ENCODE measurements at regions not wholly inside any gene's neighbourhood (a gene's known extent, or its start where the extent isn't known, plus 50 kb on each side); places are given as distances from the start of the nearest gene placed in this dataset.

DNA sequence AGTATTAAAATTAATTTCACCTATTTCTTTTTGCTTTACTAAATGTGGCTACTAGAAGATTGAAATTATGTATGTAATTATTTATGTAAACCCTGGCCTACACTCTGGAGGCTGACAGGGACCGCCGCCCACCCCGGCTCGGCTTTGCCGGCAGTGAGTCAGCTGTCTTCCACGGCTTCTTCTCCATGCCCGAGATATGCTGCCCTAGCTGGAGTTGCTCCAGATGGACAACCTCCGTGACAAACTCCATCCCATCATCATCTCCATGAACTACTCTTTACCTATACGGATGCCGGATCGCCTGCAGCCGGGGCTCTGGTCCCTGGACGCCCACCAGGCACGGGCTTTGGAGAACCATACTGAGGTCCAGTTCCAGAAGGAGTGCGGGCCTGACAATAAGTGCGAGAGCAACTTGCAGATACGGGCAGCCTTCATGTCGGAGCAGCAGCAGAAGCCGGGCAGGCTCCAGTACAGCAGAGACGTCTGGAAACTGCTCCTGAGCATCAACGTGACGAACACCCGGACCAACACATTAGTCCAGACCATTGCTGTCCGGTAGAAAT is 86.9 kb upstream of the NID2 start:
- TF ChIP-seq, protein P1, sequence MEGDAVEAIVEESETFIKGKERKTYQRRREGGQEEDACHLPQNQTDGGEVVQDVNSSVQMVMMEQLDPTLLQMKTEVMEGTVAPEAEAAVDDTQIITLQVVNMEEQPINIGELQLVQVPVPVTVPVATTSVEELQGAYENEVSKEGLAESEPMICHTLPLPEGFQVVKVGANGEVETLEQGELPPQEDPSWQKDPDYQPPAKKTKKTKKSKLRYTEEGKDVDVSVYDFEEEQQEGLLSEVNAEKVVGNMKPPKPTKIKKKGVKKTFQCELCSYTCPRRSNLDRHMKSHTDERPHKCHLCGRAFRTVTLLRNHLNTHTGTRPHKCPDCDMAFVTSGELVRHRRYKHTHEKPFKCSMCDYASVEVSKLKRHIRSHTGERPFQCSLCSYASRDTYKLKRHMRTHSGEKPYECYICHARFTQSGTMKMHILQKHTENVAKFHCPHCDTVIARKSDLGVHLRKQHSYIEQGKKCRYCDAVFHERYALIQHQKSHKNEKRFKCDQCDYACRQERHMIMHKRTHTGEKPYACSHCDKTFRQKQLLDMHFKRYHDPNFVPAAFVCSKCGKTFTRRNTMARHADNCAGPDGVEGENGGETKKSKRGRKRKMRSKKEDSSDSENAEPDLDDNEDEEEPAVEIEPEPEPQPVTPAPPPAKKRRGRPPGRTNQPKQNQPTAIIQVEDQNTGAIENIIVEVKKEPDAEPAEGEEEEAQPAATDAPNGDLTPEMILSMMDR (IDR thresholded peaks at IDR 0.05), result no peak
- no peak for TF ChIP-seq POLR2A (IDR thresholded peaks at IDR 0.05)

Data from adrenal gland (tissue), 5 donors.